GM12874 (cell line): ENCODE measurements at regions not wholly inside any gene's neighbourhood (a gene's known extent, or its start where the extent isn't known, plus 50 kb on each side); places are given as distances from the start of the nearest gene placed in this dataset.

Experiments used
- CTCF ChIP-seq: IDR thresholded peaks from 2 replicates; pipeline ENCODE4 v1.5.1; 2011; ENCODE audit warnings: low read depth, mild to moderate bottlenecking, control low read depth, low read length, moderate library complexity; ENCODE audit not compliant: insufficient read depth

DNA sequence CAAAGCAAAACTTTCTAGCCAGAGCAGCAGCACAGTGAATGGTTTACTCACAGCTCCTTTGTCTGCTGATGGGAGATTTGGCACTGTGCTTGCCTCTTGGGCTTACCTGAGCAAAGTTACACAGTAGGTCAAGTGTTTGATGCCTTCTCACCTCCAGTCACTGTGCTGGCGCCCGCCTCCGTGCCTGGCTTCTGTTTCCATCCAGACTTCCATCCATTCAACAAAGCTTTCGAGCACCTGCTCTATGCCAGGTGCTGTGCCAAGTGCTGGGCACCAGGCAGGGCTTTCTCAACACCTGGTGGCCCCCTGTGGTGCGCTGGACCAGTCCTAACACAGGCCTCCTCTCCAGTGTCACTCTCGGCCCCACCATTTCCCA is 199.2 kb upstream of the EEA1 start:
- no peak for TF ChIP-seq CTCF

- no peak for TF ChIP-seq CTCF
Measured at GRCh38 chr12:93130366-93131054, 201.4 kb upstream of the EEA1 start.

DNA sequence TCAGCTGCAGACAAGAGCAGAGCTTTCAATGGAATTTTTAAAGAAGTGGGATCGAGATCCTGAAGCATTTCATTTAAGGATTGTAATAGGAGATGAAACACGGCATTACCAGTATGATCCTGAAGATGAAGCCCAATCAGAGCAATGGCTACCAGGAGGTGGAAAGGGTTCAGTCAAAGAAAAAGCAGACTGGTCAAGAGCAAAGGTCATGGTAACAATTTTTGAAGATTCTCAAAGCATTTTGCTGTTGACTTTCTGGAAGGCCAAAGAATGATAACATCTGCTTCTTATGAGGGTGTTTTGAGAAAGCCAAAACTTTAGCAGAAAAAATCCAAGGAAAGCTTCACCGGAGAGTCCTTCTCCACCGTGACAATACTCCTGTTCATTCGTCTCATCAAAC is 204.3 kb upstream of the EEA1 start:
- no peak for TF ChIP-seq CTCF

- TF ChIP-seq CTCF, result no peak
Measured at GRCh38 chr12:93134175-93134890, 205.2 kb upstream of the EEA1 start.

DNA sequence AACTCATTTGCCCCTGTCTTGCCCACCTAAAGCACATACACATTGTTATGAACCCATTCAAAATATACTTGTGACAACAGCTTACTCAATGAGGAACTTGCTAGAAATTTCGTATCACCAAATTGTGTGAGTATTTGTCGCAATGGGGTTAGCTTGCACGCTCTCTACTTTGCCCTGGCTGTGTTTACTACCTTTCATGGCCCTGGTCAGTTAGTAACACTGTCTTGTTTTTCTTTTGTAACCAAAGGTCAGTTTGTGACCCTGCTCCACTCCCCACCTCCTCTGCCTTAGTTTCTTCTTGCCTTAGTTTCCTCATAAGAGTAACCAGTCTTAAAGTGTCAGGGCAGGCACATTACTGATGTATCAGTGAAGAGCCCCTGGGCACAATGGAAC is 205.8 kb upstream of the EEA1 start:
- no peak for TF ChIP-seq CTCF

DNA sequence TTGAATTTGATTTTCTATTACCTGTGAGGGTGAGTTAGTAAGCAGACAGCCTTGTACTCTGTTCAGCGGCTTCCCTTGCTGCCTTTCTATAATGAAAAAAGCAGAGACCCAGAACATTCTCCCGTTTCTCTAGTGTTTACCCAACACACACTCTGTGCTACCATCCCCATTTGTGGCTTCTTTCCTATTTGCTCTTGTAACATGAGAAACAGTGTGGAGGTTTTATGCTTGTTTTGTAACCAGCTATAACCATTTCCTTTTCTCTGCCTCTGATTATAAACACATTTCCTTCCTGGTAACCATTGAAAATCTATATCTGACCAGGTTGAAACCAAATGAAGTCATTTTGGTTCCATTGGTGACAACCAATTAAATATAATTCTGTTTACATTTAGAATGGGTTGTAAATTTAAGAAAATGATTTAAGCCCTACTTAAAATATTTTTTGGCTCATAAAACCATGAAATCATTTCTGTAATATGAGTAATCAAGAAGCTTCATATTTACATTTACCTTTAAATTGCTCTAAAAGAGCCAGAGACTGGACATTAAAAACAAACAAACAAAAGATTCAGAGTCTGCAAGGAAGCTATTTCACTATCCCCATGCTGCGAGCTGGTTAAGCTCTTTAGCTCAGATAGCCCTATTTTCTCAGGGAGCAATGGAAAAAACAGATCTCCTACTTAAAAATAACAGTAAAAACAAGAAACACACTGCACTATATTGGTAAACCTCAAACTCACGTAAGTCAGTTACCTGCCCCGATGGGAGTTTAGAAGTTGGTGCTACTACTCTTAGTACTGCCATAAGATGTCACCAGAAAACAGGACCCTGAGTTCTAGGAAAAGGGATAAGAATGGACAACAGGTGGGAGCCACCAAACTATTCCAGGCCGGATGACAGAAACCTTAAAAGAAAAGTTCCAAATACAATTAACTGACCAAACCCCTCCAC is 206.5 kb upstream of the EEA1 start:
- TF ChIP-seq CTCF, result no peak

DNA sequence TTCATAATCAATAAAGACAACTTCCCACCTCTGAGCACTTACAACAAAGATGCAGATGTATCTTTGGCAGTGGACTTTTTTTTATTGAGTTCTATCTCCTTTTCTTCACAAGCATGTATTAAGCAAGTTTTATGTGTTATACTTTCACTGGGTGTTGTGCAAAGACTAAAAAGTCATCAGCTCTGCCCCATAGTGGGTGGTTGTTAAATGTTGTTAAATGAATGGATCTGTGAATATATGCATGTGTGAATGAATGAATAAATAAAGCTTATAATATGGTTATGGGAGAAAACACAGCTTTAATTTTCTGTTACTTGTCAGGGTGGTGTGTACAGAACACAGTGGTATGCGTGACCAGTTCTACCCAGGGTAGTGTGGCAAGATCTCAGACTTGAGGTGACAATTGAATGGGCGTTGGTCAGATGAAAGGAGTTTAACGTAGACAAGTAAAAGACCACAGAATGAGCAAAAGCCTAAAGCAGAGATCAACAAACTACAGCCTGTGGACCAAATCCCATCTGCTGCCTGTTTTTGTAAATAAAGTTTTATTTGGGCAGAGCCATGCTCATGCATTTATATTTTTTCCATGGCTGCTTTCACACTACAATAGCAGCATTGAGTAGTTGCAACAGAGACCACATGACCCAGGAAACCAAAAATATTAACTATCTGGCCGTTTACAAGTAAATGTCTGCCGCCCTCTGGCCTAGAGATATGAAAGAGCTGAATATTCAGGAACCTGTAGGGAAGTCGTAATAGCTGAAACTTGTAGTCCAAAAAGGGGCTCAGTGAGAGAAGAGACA is 207.4 kb upstream of the EEA1 start:
- TF ChIP-seq CTCF, result no peak
